ENCODE measurements at regions not wholly inside any gene's neighbourhood (a gene's known extent, or its start where the extent isn't known, plus 50 kb on each side); places are given as distances from the start of the nearest gene placed in this dataset.
"Not testable (repeated sequence)": the region's sequence is repeated elsewhere in the genome, so short reads cannot be mapped to it uniquely, and the experiment has no call there.

DNA sequence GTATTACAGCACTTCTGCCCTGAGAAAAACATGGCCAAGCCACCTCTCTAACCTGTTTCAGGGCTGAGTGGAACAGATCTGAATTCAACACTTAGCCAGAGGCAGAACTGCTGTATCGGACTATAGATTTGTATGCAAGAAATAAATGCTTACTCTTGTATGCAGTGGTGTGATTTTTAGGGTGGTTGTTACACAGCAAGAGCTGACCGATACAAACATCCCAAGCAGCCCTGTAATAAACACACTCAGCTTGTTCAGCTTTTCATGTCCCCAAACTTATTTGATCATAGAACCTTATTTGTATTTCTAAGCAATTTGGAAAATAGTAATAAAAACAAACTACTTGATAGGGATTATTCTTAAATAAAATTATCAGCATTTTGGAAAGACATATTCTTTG is 84.9 kb upstream of the RPH3AL start:
- H3K27ac Mint-ChIP-seq = no peak overlapping the region
- peaks cover 3% of the 10 kb centered on the region for H3K27me3 Mint-ChIP-seq
- peaks cover 2% of the 10 kb centered on the region for H3K36me3 Mint-ChIP-seq (ENCODE audit: insufficient read depth)
- no peak overlapping the region for H3K4me3 Mint-ChIP-seq (ENCODE audit: low read depth)
- TF ChIP-seq, protein P1, sequence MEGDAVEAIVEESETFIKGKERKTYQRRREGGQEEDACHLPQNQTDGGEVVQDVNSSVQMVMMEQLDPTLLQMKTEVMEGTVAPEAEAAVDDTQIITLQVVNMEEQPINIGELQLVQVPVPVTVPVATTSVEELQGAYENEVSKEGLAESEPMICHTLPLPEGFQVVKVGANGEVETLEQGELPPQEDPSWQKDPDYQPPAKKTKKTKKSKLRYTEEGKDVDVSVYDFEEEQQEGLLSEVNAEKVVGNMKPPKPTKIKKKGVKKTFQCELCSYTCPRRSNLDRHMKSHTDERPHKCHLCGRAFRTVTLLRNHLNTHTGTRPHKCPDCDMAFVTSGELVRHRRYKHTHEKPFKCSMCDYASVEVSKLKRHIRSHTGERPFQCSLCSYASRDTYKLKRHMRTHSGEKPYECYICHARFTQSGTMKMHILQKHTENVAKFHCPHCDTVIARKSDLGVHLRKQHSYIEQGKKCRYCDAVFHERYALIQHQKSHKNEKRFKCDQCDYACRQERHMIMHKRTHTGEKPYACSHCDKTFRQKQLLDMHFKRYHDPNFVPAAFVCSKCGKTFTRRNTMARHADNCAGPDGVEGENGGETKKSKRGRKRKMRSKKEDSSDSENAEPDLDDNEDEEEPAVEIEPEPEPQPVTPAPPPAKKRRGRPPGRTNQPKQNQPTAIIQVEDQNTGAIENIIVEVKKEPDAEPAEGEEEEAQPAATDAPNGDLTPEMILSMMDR (IDR thresholded peaks at IDR 0.05; ENCODE audit: unreplicated experiment) = no peak
- no peaks in the 10 kb centered on the region for H3K4me1 Mint-ChIP-seq (ENCODE audit: low read depth)
- DNase-seq (ENCODE audit: low spot score, unreplicated experiment) = no peak
- peaks cover 5% of the 10 kb centered on the region for H3K9me3 Mint-ChIP-seq (ENCODE audit: low read depth)

DNA sequence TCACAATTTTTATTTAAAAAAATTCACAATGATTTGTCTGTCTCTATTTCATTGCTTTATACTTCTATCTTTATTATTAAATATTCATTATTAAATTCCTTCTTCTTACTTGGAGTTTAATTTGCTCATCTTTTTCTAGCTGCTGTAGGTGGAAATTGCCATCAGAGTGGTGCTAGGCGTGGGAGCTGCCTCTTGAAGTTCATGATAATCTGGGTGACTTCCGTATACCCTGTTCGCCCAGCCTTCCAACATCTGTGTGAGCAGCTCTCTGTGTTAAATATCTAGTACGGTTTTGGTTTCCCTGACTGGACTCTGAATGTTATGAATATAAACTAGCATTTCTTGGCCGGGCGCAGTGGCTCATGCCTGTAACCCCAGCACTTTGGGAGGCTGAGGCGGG is 84.0 kb upstream of the RPH3AL start:
- H3K27ac Mint-ChIP-seq = no peak overlapping the region
- no peak overlapping the region for H3K4me3 Mint-ChIP-seq (ENCODE audit: low read depth)
- no peaks in the 10 kb centered on the region for H3K4me1 Mint-ChIP-seq (ENCODE audit: low read depth)
- peaks cover 3% of the 10 kb centered on the region for H3K27me3 Mint-ChIP-seq
- H3K36me3 Mint-ChIP-seq (ENCODE audit: insufficient read depth) = no peaks in the 10 kb centered on the region
- H3K9me3 Mint-ChIP-seq (ENCODE audit: low read depth) = peaks cover 5% of the 10 kb centered on the region
- DNase-seq (ENCODE audit: low spot score, unreplicated experiment) = no peak
- TF ChIP-seq, protein P1 (IDR thresholded peaks at IDR 0.05; ENCODE audit: unreplicated experiment) = no peak

DNA sequence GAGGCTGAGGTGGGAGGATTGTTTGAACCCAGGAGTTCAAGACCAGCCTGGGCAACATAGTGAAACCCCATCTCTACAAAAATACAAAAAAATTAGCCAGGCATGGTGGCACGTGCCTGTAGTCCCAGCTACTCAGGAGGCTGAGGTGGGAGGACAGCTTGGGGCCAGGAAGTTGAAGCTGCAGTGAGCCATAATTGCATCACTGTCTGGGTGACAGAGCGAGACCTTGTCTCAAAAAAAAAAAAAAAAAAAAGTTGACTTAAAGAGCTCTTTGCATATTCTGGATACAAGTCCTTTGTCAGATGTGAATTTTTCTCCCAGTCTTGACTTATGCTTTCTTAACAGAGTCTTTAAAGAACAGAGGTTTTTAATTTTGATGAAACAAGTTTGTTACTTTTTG is 79.9 kb upstream of the RPH3AL start:
- H3K36me3 Mint-ChIP-seq (ENCODE audit: insufficient read depth); H3K27me3 Mint-ChIP-seq; H3K4me1 Mint-ChIP-seq (ENCODE audit: low read depth); H3K27ac Mint-ChIP-seq; H3K9me3 Mint-ChIP-seq (ENCODE audit: low read depth); DNase-seq (ENCODE audit: low spot score, unreplicated experiment); H3K4me3 Mint-ChIP-seq (ENCODE audit: low read depth): not testable (repeated sequence)

DNA sequence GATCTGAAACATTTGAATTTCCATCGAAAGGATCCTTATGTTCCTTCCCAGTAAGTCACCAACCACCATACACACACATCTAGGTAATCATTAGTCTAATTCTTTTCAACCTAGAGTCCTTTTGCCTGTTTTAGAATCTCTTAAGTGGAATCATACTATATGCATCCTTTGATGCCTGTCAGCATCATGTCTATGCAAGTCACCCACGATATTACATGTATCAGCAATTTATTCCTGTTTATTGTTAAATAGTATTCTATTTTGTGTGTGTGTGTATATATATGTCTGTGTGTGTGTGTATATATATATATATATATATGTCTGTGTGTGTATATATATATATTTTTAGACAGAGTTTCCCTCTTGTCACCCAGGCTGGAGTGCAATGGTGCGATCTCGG is 78.9 kb upstream of the RPH3AL start:
- H3K27me3 Mint-ChIP-seq = peaks cover 3% of the 10 kb centered on the region
- DNase-seq (ENCODE audit: low spot score, unreplicated experiment) = no peak
- TF ChIP-seq, protein P1 (IDR thresholded peaks at IDR 0.05; ENCODE audit: unreplicated experiment) = no peak
- H3K4me1 Mint-ChIP-seq (ENCODE audit: low read depth) = no peaks in the 10 kb centered on the region
- H3K36me3 Mint-ChIP-seq (ENCODE audit: insufficient read depth) = no peaks in the 10 kb centered on the region
- H3K9me3 Mint-ChIP-seq (ENCODE audit: low read depth) = peaks cover 5% of the 10 kb centered on the region
- no peak overlapping the region for H3K27ac Mint-ChIP-seq
- no peak overlapping the region for H3K4me3 Mint-ChIP-seq (ENCODE audit: low read depth)

DNA sequence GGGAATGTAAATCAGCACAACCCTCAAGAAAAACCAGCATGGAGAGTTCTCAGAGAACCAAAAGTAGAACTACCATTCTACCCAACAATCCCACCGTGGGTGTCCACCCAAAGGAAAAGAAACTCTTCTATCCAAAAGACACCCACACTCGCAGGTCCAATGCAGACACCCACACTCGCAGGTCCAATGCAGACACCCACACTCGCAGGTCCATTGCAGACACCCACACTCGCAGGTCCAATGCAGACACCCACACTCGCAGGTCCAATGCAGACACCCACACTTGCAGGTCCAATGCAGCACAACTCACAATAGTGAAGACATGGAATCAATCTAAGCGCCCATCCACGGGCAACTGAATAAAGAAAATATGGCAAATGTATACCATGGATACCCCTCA is 77.0 kb upstream of the RPH3AL start:
- peaks cover 3% of the 10 kb centered on the region for H3K27me3 Mint-ChIP-seq
- DNase-seq (ENCODE audit: low spot score, unreplicated experiment) = no peak
- H3K36me3 Mint-ChIP-seq (ENCODE audit: insufficient read depth) = no peaks in the 10 kb centered on the region
- TF ChIP-seq, protein P1 (IDR thresholded peaks at IDR 0.05; ENCODE audit: unreplicated experiment) = no peak
- H3K4me3 Mint-ChIP-seq (ENCODE audit: low read depth) = no peak overlapping the region
- no peaks in the 10 kb centered on the region for H3K9me3 Mint-ChIP-seq (ENCODE audit: low read depth)
- H3K27ac Mint-ChIP-seq = no peak overlapping the region
- no peaks in the 10 kb centered on the region for H3K4me1 Mint-ChIP-seq (ENCODE audit: low read depth)

DNA sequence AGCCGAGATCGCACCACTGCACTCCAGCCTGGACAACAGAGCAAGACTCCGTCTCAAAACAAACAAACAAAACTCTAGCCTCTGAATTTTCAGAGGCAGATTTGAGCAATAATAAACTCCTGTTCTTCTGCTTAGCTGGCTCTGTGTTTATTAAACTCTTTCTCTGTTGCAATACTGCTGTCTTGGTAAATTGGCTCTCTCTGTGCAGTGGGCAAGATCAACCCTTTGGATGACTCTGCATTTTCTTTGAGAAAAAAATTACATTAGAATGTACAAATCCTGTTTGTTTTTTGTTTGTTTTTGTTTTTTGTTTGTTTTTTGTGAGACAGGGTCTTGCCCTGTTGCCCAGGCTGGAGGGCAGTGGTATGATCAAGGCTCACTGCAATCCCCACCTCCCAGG is 75.8 kb upstream of the RPH3AL start:
- no peaks in the 10 kb centered on the region for H3K36me3 Mint-ChIP-seq (ENCODE audit: insufficient read depth)
- H3K27me3 Mint-ChIP-seq = peaks cover 2% of the 10 kb centered on the region
- H3K27ac Mint-ChIP-seq = no peak overlapping the region
- no peaks in the 10 kb centered on the region for H3K4me1 Mint-ChIP-seq (ENCODE audit: low read depth)
- TF ChIP-seq, protein P1 (IDR thresholded peaks at IDR 0.05; ENCODE audit: unreplicated experiment) = no peak
- no peak for DNase-seq (ENCODE audit: low spot score, unreplicated experiment)
- no peaks in the 10 kb centered on the region for H3K9me3 Mint-ChIP-seq (ENCODE audit: low read depth)
- no peak overlapping the region for H3K4me3 Mint-ChIP-seq (ENCODE audit: low read depth)

All from progenitor cell of endocrine pancreas (in vitro differentiated cells).